SU-DHL-6 (cell line): ENCODE measurements at regions not wholly inside any gene's neighbourhood (a gene's known extent, or its start where the extent isn't known, plus 50 kb on each side); places are given as distances from the start of the nearest gene placed in this dataset.

Experiments used
- H2AFZ ChIP-seq: fragments of 200-600 bp; sonication (generic); 2 replicates; pipeline ENCODE4 v1.6.1; 2014; ENCODE audit warnings: low read depth, mild to moderate bottlenecking, moderate library complexity, mixed read lengths, antibody characterized with exemption, low read length; ENCODE audit not compliant: severe bottlenecking
- H3F3A ChIP-seq: fragments of 200-600 bp; shearing (Covaris generic); 2 replicates; pipeline ENCODE4 v1.6.0; 2016; ENCODE audit warnings: antibody characterized with exemption, mild to moderate bottlenecking; ENCODE audit not compliant: insufficient read depth
- H3K27ac ChIP-seq: fragments of 200-600 bp; sonication (generic); 2 replicates; pipeline ENCODE4 v1.5.1; 2016; ENCODE audit warnings: low read depth, mild to moderate bottlenecking, low read length, moderate library complexity, mixed read lengths
- H3K27me3 ChIP-seq: fragments of 200-600 bp; sonication (generic), shearing (Covaris generic); 2 replicates; pipeline ENCODE4 v1.6.0; 2014; ENCODE audit warnings: mild to moderate bottlenecking, low read length
- H3K36me3 ChIP-seq: fragments of 200-600 bp; sonication (generic); 2 replicates; pipeline ENCODE4 v1.6.1; 2014; ENCODE audit warnings: mild to moderate bottlenecking, low read length, mixed read lengths
- H3K4me2 ChIP-seq: fragments of 300-600, 200-600 bp; shearing (Covaris generic), sonication (generic); 2 replicates; pipeline ENCODE4 v1.6.0; 2014; ENCODE audit warnings: low read length, low read depth, mild to moderate bottlenecking; ENCODE audit not compliant: poor library complexity, severe bottlenecking
- H3K4me3 ChIP-seq: fragments of 200-600 bp; sonication (generic); 2 replicates; pipeline ENCODE4 v1.5.1; 2014; ENCODE audit warnings: antibody characterized with exemption, low read length, mild to moderate bottlenecking, mixed read lengths; ENCODE audit not compliant: insufficient read depth, poor library complexity, severe bottlenecking
- H3K79me2 ChIP-seq: fragments of 200-600 bp; sonication (generic); 2 replicates; pipeline ENCODE4 v1.6.1; 2014; ENCODE audit warnings: mild to moderate bottlenecking, low read length, moderate library complexity; ENCODE audit not compliant: insufficient read depth
- H3K9ac ChIP-seq: fragments of 200-600 bp; sonication (generic); 2 replicates; pipeline ENCODE4 v1.7.0; 2014; ENCODE audit warnings: mild to moderate bottlenecking, low read length
- H3K9me2 ChIP-seq: fragments of 200-600 bp; sonication (generic); replicated peaks from 2 replicates; pipeline ENCODE4 v1.6.1; 2014; ENCODE audit warnings: low read length; ENCODE audit not compliant: insufficient read depth
- H3K9me3 ChIP-seq: fragments of 200-600 bp; sonication (generic); 2 replicates; pipeline ENCODE4 v1.6.1; 2014; ENCODE audit warnings: low read length, mixed read lengths; ENCODE audit not compliant: insufficient read depth
- H4K20me1 ChIP-seq: fragments of 200-600 bp; sonication (generic); 2 replicates; pipeline ENCODE4 v1.6.1; 2014; ENCODE audit warnings: low read depth, mild to moderate bottlenecking, antibody characterized with exemption, low read length, moderate library complexity, mixed read lengths
- CTCF ChIP-seq: fragments of 200-600 bp; sonication (generic); IDR thresholded peaks from one replicate; pipeline ENCODE4 v1.5.1; 2017; ENCODE audit warnings: antibody characterized with exemption, mild to moderate bottlenecking, low read length, moderate library complexity; ENCODE audit not compliant: insufficient read depth, poor library complexity, severe bottlenecking
- EZH2phosphoT487 ChIP-seq: fragments of 200-600 bp; sonication (generic), shearing (Covaris generic); conservative IDR thresholded peaks from 2 replicates; pipeline ENCODE4 v1.6.1; 2018; ENCODE audit warnings: mild to moderate bottlenecking, antibody characterized with exemption, low read length, moderate library complexity, mixed read lengths

GRCh38 chr2:111221701-111222100 lies 101.0 kb downstream of the BCL2L11 start:
- H3F3A ChIP-seq, result peaks cover 20% of the 10 kb centered on the region
- H3K4me2 ChIP-seq, result no peak overlapping the region
- H3K27me3 ChIP-seq, result no peaks in the 10 kb centered on the region
- no peak for TF ChIP-seq CTCF
- no peak for TF ChIP-seq EZH2phosphoT487
- no peaks in the 10 kb centered on the region for H3K79me2 ChIP-seq
- H2AFZ ChIP-seq, result no peak overlapping the region
- no peak overlapping the region for H3K27ac ChIP-seq
- 0 out of 2 replicates have a peak, but pooled peaks cover 4% of the 10 kb centered on the region for H3K36me3 ChIP-seq
- no peak overlapping the region for H3K9ac ChIP-seq
- no peak overlapping the region for H3K4me3 ChIP-seq
- no peaks in the 10 kb centered on the region for H3K9me2 ChIP-seq
- peaks cover 7% of the 10 kb centered on the region; the same call in 1 of the 2 replicates for H3K9me3 ChIP-seq
- no peaks in the 10 kb centered on the region for H4K20me1 ChIP-seq

GRCh38 chr2:111222204-111222866 lies 101.6 kb downstream of the BCL2L11 start:
- TF ChIP-seq CTCF, result no peak
- no peak for TF ChIP-seq EZH2phosphoT487
- H3K79me2 ChIP-seq, result no peaks in the 10 kb centered on the region
- no peak overlapping the region for H2AFZ ChIP-seq
- H3K9me3 ChIP-seq, result peaks cover under 1% of the 10 kb centered on the region; the same call in 1 of the 2 replicates
- H3K4me2 ChIP-seq, result no peak overlapping the region
- peaks cover 20% of the 10 kb centered on the region for H3F3A ChIP-seq
- H3K9me2 ChIP-seq, result no peaks in the 10 kb centered on the region
- H3K4me3 ChIP-seq, result no peak overlapping the region
- H3K36me3 ChIP-seq, result 0 out of 2 replicates have a peak, but pooled peaks cover 4% of the 10 kb centered on the region
- H3K27me3 ChIP-seq, result no peaks in the 10 kb centered on the region
- H3K9ac ChIP-seq, result no peak overlapping the region
- no peaks in the 10 kb centered on the region for H4K20me1 ChIP-seq
- H3K27ac ChIP-seq, result no peak overlapping the region

GRCh38 chr2:111225856-111226255 lies 105.1 kb downstream of the BCL2L11 start:
- peaks cover 2% of the 10 kb centered on the region; the same call in 1 of the 2 replicates for H3K36me3 ChIP-seq
- H2AFZ ChIP-seq, result no peak overlapping the region
- no peak overlapping the region for H3K27ac ChIP-seq
- H3K4me3 ChIP-seq, result no peak overlapping the region
- H3K4me2 ChIP-seq, result no peak overlapping the region
- H3K79me2 ChIP-seq, result no peaks in the 10 kb centered on the region
- no peaks in the 10 kb centered on the region for H3F3A ChIP-seq
- no peak overlapping the region for H3K9ac ChIP-seq
- TF ChIP-seq CTCF, result no peak
- H3K9me2 ChIP-seq, result no peaks in the 10 kb centered on the region
- no peaks in the 10 kb centered on the region for H4K20me1 ChIP-seq
- H3K9me3 ChIP-seq, result peaks cover 4% of the 10 kb centered on the region; the same call in 1 of the 2 replicates
- H3K27me3 ChIP-seq, result no peaks in the 10 kb centered on the region
